ENCODE measurements at regions not wholly inside any gene's neighbourhood (a gene's known extent, or its start where the extent isn't known, plus 50 kb on each side); places are given as distances from the start of the nearest gene placed in this dataset.
"Not testable (repeated sequence)": the region's sequence is repeated elsewhere in the genome, so short reads cannot be mapped to it uniquely, and the experiment has no call there.

DNA sequence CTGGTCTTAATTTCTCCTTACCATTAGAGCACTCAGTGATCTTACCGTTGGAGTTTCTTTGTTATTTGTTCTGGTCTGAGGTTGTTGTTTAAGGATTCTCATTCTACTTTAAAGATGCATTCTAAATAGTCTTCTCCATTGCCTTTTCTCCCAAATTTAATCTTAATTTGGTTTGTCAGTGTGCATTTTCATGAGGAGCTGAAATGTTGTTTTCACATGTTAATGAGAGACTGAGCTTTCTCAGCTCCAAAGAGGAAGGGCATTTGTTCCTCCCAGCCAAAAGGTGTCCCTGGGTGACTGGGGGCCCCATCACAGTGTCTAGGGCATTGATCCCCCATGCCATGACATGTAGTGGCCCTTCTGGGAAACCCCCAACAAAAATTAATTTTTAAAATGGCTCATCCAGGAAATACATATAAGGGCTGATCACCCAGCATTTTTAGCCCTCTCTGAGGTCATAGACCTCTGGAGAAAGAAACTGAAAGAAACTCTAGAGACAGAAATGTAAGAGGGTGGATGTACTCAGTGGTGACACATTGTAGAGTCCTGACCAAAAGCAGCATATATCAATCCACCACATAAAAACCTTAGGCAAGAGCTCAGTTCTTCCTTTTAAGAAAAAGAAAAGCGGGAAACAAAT lies 240.4 kb upstream of the RAI14 start:
- Histone ChIP-seq H3K9me2 (ENCODE audit: low read depth, low read length) (no peaks in the 10 kb centered on the region), H3K27ac (ENCODE audit: low read depth, low read length, poor library complexity, severe bottlenecking) (no peak overlapping the region)

DNA sequence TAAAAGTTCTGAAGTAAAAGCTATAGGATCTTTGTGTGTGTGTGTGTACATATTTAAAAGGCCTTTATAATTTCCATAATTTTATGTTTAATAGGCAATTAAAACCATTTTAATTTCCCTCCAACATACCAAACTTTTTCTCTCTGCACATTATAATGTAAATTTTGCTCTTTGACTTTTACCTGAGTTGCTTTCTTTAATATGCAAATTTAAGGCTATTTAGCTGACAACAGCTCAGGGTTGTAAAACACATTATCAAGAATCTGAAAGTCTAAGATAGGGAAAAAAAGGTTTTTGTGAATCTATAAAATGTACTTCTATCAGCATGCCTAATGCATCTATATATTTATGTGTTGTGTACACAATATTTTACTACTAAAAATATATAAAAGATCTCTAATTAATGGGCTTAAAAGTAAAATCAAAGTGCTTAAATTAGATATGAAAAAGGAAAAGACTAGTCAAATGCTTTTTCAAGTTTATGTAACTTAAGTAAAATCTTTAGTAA lies 239.6 kb upstream of the RAI14 start:
- Histone ChIP-seq H4K20me1 (ENCODE audit: insufficient read depth, low read length) (no peaks in the 10 kb centered on the region), H3K9ac (ENCODE audit: low read length) (no peak overlapping the region), H3K9me2 (ENCODE audit: low read depth, low read length) (no peaks in the 10 kb centered on the region), H3K4me2 (ENCODE audit: low read length) (no peak overlapping the region), H3K27me3 (ENCODE audit: insufficient read depth, low read length) (no peaks in the 10 kb centered on the region), H3K4me1 (ENCODE audit: insufficient read depth, low read length, severe bottlenecking) (no peaks in the 10 kb centered on the region), H2AFZ (ENCODE audit: low read length) (no peak overlapping the region), H3K4me3 (ENCODE audit: low read depth, low read length, poor library complexity, severe bottlenecking) (no peak overlapping the region), H3K36me3 (ENCODE audit: insufficient read depth, low read length) (no peaks in the 10 kb centered on the region), H3K9me3 (ENCODE audit: low read length) (no peaks in the 10 kb centered on the region), H3F3A (ENCODE audit: insufficient read depth, low read length) (no peaks in the 10 kb centered on the region), H3K79me2 (ENCODE audit: insufficient read depth, low read length) (no peaks in the 10 kb centered on the region), H3K27ac (ENCODE audit: low read depth, low read length, poor library complexity, severe bottlenecking) (no peak overlapping the region)
- TF ChIP-seq, protein P1, sequence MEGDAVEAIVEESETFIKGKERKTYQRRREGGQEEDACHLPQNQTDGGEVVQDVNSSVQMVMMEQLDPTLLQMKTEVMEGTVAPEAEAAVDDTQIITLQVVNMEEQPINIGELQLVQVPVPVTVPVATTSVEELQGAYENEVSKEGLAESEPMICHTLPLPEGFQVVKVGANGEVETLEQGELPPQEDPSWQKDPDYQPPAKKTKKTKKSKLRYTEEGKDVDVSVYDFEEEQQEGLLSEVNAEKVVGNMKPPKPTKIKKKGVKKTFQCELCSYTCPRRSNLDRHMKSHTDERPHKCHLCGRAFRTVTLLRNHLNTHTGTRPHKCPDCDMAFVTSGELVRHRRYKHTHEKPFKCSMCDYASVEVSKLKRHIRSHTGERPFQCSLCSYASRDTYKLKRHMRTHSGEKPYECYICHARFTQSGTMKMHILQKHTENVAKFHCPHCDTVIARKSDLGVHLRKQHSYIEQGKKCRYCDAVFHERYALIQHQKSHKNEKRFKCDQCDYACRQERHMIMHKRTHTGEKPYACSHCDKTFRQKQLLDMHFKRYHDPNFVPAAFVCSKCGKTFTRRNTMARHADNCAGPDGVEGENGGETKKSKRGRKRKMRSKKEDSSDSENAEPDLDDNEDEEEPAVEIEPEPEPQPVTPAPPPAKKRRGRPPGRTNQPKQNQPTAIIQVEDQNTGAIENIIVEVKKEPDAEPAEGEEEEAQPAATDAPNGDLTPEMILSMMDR (IDR thresholded peaks at IDR 0.05; ENCODE audit: low read length), result no peak
- TF ChIP-seq EZH2 (IDR thresholded peaks at IDR 0.05; ENCODE audit: borderline replicate concordance, low read length), result no peak

More for the DNA sequence above, 240.4 kb upstream of the RAI14 start:
- no peaks in the 10 kb centered on the region for H3K36me3 ChIP-seq (ENCODE audit: insufficient read depth, low read length)
- H3K79me2 ChIP-seq (ENCODE audit: insufficient read depth, low read length), result no peaks in the 10 kb centered on the region
- no peaks in the 10 kb centered on the region for H3F3A ChIP-seq (ENCODE audit: insufficient read depth, low read length)
- no peak overlapping the region for H3K9ac ChIP-seq (ENCODE audit: low read length)
- no peak overlapping the region for H3K4me2 ChIP-seq (ENCODE audit: low read length)
- no peak overlapping the region for H3K4me3 ChIP-seq (ENCODE audit: low read depth, low read length, poor library complexity, severe bottlenecking)
- H3K27me3 ChIP-seq (ENCODE audit: insufficient read depth, low read length), result no peaks in the 10 kb centered on the region
- no peak overlapping the region for H2AFZ ChIP-seq (ENCODE audit: low read length)
- H3K9me3 ChIP-seq (ENCODE audit: low read length), result no peaks in the 10 kb centered on the region
- no peaks in the 10 kb centered on the region for H4K20me1 ChIP-seq (ENCODE audit: insufficient read depth, low read length)
- H3K4me1 ChIP-seq (ENCODE audit: insufficient read depth, low read length, severe bottlenecking), result no peaks in the 10 kb centered on the region
- TF ChIP-seq, protein P1 (IDR thresholded peaks at IDR 0.05; ENCODE audit: low read length), result no peak
- TF ChIP-seq EZH2 (IDR thresholded peaks at IDR 0.05; ENCODE audit: borderline replicate concordance, low read length), result no peak

DNA sequence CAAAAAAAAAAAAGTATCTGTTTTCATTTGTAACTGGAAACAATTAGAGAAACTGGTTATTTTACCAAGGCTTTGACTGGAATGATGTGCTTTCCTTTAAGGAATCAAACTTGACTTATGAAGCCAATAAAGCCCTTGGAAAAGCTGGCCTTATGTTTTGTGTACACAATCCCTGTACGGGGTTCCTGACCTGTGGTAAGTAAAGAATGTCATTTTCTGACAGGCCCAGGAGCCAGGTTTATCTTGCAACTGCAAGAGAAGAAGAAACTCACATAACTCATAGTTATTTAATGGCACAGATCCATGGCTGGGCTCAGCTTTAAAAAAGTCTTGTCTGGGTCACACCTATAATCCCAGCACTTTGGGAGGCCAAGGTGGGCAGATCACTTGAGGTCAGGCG lies 235.9 kb upstream of the RAI14 start:
- not testable (repeated sequence) for H3K4me2 ChIP-seq (ENCODE audit: low read length); H3K9me3 ChIP-seq (ENCODE audit: low read length); H3K4me3 ChIP-seq (ENCODE audit: low read depth, low read length, poor library complexity, severe bottlenecking); H3F3A ChIP-seq (ENCODE audit: insufficient read depth, low read length); H3K27ac ChIP-seq (ENCODE audit: low read depth, low read length, poor library complexity, severe bottlenecking); H3K9ac ChIP-seq (ENCODE audit: low read length); H2AFZ ChIP-seq (ENCODE audit: low read length); H3K36me3 ChIP-seq (ENCODE audit: insufficient read depth, low read length); H3K79me2 ChIP-seq (ENCODE audit: insufficient read depth, low read length); H3K4me1 ChIP-seq (ENCODE audit: insufficient read depth, low read length, severe bottlenecking); H3K9me2 ChIP-seq (ENCODE audit: low read depth, low read length); H3K27me3 ChIP-seq (ENCODE audit: insufficient read depth, low read length); H4K20me1 ChIP-seq (ENCODE audit: insufficient read depth, low read length)

Data from OCI-LY1 (cell line).